GM18867 (cell line): ENCODE measurements at regions not wholly inside any gene's neighbourhood (a gene's known extent, or its start where the extent isn't known, plus 50 kb on each side); places are given as distances from the start of the nearest gene placed in this dataset.
"Not testable (repeated sequence)": the region's sequence is repeated elsewhere in the genome, so short reads cannot be mapped to it uniquely, and the experiment has no call there.

Source experiments
- ATAC-seq: cut with Tn5 transposase; IDR thresholded peaks from one replicate; pipeline ENCODE4 v1.9.1; 2021; ENCODE audit warnings: mild to moderate bottlenecking, moderate library complexity; ENCODE audit not compliant: unreplicated experiment

DNA sequence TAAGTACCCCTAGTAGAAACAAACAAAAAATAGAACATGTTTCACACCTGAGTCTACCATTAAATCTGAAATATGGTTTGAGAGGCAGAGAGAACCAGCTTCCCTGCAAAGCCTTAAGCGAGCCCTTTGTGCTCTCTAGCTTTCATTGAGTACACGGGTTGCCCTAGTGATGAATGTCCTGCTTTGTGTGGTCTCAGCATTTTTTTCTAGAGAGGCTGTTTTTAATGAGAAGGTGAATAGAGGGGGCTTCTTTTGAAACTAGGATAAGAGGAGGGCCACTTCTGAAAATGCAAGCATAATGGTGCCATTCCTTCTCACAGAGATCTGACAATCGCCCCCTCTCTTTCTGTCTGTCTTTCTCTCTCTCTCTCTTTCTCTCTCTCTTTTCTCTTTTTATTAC is 131.3 kb downstream of the MACIR start:
- no peak for ATAC-seq

DNA sequence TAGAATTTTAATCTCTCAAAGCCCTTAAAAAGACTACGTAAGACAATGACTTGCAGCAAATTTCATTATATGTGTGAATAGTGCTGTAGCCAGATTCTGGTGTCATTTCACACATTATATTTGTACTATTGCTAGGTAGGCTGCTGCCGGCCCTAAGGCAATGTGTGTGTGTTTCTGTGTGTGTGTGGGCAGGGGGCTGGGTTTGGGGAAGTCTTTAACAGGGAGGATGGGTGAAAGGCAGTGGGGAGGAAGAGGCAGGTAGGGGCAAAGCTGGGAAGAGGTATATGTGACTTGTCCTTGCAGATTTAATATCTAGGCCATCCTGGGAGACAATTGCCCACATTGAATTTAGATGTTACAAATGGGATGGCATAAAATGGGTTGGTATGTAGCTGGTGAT is 130.8 kb downstream of the MACIR start:
- no peak for ATAC-seq

DNA sequence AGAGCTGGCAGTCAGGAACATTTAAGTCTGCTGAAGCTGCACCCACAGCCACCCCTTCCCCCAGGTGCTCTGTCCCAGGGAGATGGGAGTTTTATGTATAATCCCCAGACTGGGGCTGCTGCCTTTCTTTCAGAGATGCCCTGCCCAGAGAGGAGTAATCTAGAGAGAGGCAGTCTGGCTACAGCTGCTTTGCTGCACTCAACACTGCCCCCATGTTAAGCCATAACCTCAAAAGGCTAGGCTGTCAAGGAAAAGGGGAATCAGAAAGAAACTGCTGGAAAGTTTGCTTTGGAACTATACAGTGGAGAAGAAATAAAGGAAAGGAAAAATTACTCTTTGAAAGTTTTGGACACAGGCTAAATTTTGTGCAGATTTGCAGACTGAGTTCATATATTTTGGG is 127.2 kb downstream of the MACIR start:
- no peak for ATAC-seq

DNA sequence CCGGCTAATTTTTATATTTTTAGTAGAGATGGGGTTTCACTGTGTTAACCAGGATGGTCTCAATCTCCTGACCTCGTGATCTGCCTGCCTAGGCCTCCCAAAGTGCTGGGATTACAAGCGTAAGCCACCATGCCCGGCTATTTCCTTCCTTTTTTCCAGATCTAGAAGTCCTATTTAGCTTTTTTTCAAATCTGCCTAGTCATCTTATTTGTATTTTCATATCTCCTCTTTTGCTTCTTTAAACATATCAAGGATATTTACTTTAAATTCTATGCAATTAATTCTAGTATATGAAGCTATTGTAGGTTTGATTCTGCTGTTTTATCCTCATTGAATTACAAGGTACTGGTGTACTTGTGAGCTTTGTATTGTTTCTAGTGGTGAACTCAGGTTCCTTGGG is 119.1 kb downstream of the MACIR start:
- not testable (repeated sequence) for ATAC-seq

DNA sequence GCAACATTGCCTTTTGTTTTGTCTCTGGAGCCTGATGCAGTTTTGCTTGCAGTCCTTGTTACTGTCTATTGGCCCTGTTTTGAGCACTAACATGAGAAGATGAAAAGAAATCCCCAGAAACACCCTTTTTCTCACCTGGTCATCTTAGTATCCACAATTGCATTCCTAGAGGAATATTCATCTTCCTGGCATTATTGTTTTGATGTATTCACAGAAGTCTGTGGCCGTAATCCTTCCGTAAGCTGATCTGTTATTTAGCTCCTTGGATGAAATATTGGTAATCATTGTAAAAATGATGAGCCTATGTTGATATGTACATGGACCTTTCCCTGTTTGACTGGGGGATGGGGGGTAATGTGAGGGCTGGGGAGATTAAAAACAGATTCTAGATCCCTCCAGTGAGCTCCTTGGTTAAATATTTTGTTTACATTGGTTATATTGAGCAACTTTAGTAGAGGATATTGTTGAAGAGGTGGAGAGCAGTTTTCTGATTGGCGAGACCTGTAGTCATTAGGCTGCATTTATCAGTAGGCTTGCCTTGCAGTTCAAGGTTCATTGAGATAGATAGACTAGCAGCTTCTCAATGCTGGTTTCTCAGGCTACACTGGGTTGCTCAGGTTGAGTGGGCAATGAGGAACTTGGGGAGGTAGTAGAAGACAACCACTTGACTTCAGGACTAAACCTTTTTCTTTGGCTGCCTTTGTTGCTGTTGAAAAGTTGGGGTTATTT is 117.5 kb downstream of the MACIR start:
- ATAC-seq = no peak

DNA sequence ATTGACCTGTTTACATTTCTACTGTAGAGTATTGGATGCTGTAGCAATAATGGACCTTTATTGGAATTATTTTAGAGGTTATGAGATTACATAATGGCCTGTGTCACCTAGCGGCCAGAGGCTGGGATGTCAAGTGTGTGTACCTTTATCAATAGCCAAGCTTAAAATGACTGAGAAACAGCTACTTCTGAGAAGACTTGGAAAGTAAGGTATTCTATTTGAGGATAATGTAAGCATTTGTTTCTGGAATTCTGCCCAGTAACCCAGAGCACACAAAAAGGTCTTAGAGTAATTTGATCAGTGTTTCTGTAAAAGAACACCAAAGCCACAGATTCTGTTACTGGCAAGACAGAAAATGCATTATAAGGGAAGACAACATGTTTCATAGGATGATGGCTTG is 116.8 kb downstream of the MACIR start:
- peak; percentile 73 for ATAC-seq

DNA sequence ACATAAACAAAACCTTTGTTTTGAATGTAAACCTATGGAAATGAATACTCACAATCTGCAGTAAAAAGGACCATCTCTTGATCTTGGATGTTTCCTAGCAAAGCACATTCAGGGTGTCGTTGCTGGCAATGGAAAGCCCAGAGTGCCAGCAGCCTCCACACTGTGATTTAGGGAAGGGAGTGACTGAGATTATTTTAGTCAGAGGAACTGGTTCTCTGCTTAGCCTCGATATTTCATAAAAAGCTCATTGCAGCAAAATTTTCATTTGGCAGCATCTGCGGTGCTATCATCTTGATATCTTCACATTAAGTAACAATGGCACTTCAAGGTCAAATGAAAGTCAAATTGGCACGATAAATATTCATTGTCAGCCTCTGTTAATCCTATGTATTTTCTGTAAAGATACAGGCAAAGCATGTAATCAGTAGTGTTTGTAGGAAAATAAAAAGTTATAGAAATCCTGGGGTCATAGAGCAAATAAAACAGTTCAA is 116.0 kb downstream of the MACIR start:
- peak; percentile 11 for ATAC-seq

DNA sequence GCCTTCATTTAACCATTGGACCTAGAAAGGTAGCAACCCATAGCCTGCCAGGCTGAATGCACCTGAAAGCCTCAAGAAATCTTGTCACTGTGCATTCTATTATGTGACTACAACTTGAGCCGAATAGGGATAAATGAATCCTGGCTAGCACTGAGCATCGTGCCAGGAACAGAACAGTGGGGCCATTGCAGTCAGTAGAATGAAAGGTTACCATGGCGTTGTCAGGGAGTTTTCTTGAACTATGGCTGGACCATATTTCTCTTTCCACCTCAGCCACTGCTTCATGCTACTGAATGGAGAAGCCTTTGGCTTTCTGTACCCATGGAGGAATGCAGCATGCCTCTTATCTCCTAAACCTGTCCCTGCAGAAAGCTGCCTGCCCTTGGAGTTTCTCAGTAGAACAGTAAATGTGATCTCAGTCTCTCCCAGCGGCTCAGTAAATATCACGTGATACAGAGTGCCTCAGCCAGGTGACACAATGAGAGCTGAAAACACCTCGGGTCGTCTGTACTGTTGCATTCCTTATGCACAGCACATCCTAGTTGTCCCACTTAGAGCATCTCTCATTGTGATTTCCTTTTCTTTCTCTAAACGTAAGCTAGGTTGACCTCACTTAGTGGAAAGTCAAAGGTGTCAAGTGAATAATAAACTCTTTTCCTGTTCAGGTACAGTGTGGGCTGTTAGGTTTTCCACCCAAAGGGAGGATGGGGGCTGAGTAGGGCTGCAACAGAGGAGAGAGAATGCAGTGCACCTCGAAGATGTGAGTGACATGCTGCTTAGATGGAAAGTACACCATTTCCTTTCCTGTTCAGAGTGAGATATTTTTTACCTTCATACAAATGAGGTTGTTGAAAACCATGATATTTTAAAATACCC is 115.3 kb downstream of the MACIR start:
- ATAC-seq = peak; percentile 46

DNA sequence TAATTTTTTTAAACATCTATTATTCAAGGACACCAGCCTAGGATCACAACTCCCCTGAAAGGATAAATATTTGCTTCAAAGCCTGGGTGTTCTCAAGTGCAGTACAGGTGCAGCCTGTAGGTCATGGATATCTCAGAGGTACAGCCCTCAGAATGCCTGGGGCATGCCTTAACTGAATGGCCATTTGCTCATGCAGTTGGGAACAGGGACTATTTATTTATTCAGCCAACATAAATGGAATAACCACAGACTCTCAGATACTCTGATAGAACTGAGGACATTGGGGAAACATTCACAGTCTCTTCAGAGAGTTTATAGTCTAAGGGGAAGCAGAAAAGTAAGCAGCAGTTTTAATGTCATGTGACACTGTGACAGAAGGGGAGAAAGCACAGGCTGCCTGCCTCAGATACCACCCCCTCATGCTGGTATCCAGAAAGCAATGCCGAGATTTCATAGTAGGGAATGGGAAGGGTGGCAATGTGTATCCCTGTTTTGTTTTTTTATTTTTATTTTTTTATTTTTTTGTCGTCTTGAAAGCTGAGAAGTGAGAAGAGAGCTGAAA is 112.6 kb downstream of the MACIR start:
- ATAC-seq = no peak

DNA sequence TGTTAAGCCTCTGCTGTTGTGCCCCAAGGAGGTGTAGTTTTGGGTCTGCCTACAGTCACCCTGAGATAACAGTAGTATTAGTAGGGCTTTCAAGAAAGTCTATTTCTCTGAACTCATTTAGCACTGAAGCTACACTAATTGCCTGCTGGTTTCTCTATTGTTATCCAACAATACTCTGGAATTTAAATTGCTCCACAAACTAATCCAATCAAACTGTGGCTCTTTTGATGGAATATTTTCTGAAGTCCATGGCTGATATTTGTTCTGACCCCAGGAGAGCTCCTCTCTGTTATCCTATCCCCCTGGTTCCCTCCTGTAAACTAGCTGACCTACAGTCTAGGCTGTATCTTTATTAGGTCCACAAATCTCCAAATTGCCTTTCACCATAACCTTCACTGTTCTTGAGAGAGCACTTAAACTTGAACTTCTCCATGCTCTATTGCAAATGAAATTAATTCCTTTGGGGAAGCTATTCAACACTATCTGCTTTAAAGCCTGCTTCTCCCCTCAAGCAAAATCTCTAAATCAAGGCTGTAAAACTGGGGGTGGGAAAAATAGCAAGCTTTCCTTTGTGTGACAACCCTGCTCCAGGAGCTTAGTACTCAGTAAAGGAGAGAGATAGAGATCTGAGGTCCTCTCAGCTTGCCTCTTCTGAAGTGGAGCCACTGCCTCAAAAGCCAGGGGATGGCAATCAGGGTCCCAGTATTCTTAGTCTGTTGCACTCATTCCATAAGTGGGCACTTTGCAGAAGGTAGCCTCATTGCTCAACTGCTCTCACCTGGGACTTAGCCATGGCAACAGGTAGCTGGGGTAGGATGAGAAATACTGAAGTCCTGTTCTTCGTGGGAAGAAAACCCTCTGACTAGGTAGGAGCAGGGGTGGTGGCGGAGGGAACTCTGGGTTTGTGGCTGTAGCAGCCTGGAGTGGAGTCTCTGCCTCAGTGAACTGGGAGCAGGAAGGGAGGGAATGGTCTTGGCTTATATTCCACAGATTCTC is 110.9 kb downstream of the MACIR start:
- no peak for ATAC-seq

DNA sequence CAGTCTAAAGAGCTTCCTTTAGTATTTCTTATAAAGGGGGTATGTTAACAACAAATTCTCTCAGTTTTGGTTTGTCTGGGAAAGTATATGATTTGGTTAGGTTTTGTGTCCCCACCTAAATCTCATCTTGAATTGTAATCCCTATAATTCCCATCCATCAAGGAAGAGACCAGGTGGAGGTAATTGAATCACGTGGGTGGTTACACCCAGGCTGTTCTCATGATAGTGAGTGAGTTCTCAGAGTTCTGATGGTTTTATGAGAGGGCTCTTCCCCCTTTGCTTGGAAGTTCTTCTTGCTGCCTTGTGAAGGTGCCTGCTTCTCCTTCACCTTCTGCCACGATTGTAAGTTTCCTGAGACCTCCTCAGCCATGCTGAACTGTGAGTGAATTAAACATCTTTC is 109.1 kb downstream of the MACIR start:
- no peak for ATAC-seq

DNA sequence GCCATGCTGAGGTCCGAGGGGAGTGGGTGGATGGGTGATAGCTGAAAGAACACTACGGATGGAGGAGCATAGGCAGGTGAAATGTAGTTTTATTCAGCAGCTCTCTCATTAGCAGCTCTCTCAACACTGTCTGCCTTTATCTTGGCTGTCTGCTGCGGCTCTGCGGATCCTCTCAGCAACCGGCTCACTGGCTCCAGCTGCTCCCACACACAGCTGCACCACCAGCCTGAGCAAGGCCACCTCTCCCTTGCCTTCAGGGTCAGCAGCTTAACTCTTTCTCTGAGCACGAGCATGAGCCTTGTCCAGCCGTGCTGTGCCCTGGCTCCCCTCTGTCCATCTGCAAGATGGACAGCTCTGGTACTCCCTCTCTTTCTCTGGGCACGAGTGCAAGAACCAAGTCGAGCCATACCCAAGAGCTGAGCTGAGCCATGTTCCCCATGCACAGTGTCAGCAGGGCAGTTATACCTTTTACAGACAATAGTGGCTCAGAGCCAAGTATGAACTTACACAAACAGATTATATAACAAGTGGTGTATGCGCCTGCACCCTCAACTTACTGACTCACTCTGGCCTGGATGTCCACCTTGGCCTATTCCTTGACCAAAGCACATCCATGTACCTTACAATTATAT is 108.5 kb downstream of the MACIR start:
- no peak for ATAC-seq

DNA sequence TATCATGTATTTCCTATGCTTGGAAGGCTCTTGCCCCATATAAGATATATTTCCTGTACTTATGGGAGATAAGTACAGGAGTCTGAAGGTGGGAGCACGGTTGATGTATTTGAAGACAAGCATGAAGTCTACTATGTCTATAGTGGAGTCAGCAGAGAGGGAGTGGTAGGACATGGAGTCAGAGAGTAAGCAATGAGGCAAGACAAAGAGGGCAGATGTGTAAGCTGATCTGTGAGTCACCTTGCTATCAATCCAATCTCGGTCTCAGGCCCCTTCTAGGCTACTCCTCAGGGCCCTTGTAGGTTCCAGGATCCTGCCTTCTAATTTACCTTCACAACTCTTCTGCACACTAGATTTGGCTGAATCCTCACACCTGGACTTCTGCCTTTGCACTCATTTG is 105.5 kb downstream of the MACIR start:
- no peak for ATAC-seq

DNA sequence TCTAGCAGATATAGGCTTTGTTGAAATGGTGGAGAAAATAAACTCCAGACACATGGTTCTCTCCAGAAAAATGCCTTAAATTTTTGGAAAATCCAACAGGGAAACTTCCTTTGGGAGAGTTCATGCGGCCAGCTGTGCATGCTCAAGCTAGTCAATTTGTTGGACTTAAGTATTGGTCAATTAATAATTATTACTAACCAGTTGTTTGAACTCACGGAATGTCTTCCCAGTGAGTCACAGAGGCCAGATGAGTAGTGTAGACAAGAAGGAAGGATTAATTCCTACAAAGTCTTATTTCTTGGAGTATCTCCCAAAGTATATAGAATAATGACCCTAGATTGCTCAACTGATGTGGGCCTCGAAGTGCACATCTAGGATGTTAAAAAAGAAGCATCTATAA is 103.6 kb downstream of the MACIR start:
- ATAC-seq = no peak

DNA sequence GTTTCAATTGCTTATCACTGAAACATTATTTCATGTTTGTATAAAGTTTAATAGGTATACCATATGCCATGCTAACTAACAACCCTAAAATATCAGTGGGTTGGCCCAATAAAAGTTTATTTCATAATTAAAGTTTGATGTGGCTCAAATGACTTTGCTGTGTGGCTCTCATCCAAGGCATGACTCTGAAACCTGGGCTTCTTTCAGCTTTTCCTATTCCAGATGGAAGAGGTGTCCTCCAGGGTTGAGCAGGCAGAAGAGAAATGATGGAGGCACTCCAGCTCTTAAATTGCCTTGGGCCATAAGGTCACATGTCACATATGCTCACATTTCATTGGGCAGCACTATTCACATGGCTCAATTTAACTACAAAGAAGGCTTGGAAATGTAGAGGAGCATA is 101.9 kb downstream of the MACIR start:
- no peak for ATAC-seq

DNA sequence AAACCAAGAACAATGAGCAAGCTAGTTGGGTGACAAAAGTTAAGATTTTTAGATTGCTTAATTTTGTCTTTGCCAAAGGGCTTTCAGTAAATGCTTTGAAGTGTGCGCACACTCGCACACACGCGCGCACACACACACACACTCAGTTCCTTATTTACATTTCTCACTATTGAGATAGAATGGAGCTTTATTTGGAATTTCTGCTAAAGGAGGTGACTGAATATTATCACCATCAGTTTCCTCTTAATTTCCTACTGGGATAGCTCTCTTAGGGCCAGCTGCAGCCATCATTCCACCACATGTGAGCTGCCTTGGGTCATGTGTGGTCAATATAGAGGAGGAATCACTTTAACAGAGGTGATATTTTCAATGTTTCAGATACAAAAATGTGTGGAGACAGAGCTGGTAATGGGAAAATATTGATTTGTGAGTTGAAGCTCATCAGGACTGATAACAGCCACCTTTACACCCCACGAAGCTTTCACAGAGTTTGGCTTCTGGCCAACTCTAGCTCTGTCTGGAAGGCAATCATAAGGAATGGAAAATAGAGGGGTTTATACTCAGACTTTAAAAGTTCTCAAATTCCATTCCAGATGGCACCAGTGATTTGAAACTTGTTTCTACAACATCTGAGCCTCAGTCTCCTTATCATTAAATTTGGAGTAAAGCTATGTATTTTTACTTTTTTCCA is 99.9 kb downstream of the MACIR start:
- ATAC-seq = no peak

DNA sequence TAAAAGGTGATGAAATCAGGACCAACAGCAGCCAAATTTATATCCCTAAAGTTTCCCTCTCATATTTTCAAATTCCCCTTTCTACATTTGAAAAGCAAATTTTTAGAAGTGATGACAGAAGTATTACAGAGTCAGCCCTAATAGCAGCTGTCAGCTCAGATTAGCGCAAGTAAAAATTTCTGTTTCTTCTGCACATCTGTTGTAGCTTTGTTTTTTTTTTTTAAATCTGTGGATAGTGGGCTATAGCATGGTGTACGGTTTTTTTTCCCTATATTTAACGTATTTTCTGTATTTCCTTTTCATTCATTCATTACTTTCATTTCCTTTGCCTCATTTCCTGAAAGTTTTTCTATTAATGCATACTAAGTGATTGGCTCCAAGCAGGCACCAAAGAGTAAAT is 99.1 kb downstream of the MACIR start:
- peak; percentile 34 for ATAC-seq

DNA sequence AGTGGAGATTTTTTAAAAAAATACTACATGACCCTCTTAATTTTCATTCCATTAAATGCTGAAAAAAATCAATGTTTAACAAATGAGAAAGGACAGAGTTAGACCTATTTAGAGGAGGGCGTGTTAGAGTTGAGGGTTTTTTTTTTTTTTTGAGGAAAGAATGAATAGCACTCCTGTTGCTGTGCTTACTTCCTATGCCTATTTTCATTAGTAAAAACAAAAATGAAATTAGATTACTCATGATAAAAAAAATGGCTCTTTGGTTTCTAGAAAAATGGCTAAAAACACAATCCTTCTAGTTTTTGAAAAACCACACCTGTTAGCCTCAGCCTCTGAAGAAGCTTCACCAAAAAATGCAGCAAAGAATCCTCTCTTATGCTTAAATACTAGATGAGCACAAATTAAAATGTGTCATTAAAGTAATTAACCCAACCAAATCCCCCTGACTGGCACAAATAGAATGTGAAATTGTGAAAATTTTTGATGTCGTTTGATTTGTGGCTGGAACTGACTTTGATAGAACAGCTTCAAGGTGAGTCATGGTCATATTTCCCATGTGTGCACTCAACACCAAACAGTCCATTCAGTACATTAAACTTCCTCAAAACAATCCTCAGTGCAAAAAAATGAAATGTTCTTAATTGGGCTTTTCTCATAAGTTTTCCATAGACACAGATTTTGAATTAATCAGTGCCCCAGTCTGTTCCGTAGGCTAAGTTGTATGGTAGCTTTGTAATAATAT is 98.0 kb downstream of the MACIR start:
- ATAC-seq = peak; percentile 43

DNA sequence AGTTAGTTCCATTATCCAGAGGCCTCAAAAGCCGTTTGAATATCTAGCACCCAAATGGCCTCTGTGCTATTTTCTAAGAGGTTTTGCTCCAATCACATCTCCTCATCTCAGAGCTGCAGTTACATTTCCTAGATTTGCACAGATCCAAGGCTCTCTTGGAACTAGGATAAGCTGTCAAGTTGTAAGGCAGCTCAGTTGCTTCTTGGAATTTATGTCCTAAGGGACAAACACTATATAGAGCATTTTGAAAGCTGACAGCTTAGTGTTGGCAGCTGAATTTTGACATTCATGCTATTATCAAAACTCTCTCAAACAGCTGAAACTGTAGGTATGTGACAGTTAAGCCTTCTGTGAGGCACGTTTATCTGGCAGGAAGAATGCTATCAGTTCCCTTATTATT is 97.0 kb downstream of the MACIR start:
- ATAC-seq = no peak
